K562 (cell line): ENCODE measurements at regions not wholly inside any gene's neighbourhood (a gene's known extent, or its start where the extent isn't known, plus 50 kb on each side); places are given as distances from the start of the nearest gene placed in this dataset.

Source experiments
- ATAC-seq: fragments of 200-7000 bp; cut with Tn5 transposase; 3 replicates; pipeline ENCODE4 v1.9.1; 2020; ENCODE audit warnings: moderate library complexity
- BruUV-seq: library from RNA; stranded (reverse); fragments of 400-500 nt; replicated peaks from 2 replicates; lab custom pipeline; 2021; lab: Mats Ljungman, UMichigan
- CTCF ChIA-PET: fragments of 300-600 bp; formaldehyde crosslinking; extraction: SDS; loops from one replicate; lab custom pipeline; 2021; ENCODE audit warnings: low intra/inter-chr PET ratio; lab: Yijun Ruan, JAX
- POLR2A ChIA-PET: fragments of 300-600, 350-650 bp; sonication (Branson Sonifier 250); formaldehyde crosslinking; extraction: SDS; loops from one replicate; lab custom pipeline; 2021; ENCODE audit warnings: antibody characterized with exemption, inconsistent platforms; lab: Yijun Ruan, JAX
- DNase-seq, 4 experiments: peaks; one replicate each; pipeline versions ENCODE4 v3.0.0 to v3.0.0-alpha.2; 2011 to 2018; ENCODE audit warnings: low spot score in 3 of 4, mixed read lengths in 3 of 4; ENCODE audit errors: extremely low read depth in 1 of 4
- FAIRE-seq: peaks from 2 replicates; lab custom pipeline; 2011; peaks lifted over from hg19 to GRCh38; lab: Jason Lieb, UNC
- H2AFZ ChIP-seq: 2 replicates; pipeline ENCODE4 v1.6.0; 2011; ENCODE audit warnings: low read depth, low read length, control low read depth, inconsistent platforms
- H3K27ac ChIP-seq: fragments of 200-600 bp; 3 replicates; pipeline ENCODE4 v1.8.0; 2011; ENCODE audit warnings: low read depth, mild to moderate bottlenecking, control low read depth, inconsistent platforms, low read length, moderate library complexity, mixed read lengths; ENCODE audit errors: extremely low read depth
- H3K27me3 ChIP-seq, 2 experiments: fragments of 300-600 bp in 1 of 2; 2 replicates in 1 of 2; 3 replicates in 1 of 2; pipeline versions ENCODE4 v1.6.0 to v1.8.0; 2011; ENCODE audit warnings: inconsistent platforms in 2 of 2, low read length in 2 of 2, mild to moderate bottlenecking in 1 of 2, mixed read lengths in 1 of 2, moderate library complexity in 1 of 2; ENCODE audit not compliant: control insufficient read depth in 2 of 2, insufficient read depth in 2 of 2
- H3K36me3 ChIP-seq: fragments of 300-600 bp; 3 replicates; pipeline ENCODE4 v1.8.0; 2011; ENCODE audit warnings: mild to moderate bottlenecking, low read length, inconsistent platforms; ENCODE audit not compliant: control insufficient read depth, insufficient read depth
- H3K4me1 ChIP-seq, 2 experiments: fragments of 200-600 bp in 1 of 2; replicated peaks in 1 of 2; 2 replicates in 1 of 2; 3 replicates in 1 of 2; pipeline versions ENCODE4 v1.5.1 to v1.8.0; 2011; ENCODE audit warnings: inconsistent platforms in 2 of 2, low read length in 2 of 2, mild to moderate bottlenecking in 1 of 2, mixed read lengths in 1 of 2, moderate library complexity in 1 of 2; ENCODE audit not compliant: control insufficient read depth in 2 of 2, insufficient read depth in 2 of 2
- H3K4me2 ChIP-seq: 2 replicates; pipeline ENCODE4 v1.6.1; 2011; ENCODE audit warnings: low read length, control low read depth, inconsistent platforms, mixed read lengths; ENCODE audit not compliant: insufficient read depth
- H3K4me3 ChIP-seq: fragments of 200-600 bp; sonication (generic), shearing (Covaris generic); 2 replicates; pipeline ENCODE4 v1.5.1; 2016; ENCODE audit warnings: control low read depth, inconsistent platforms
- H3K79me2 ChIP-seq: fragments of 200-600 bp; 3 replicates; pipeline ENCODE4 v1.8.0; 2011; ENCODE audit warnings: low read length, inconsistent platforms; ENCODE audit not compliant: control insufficient read depth, insufficient read depth
- H3K9ac ChIP-seq, 2 experiments: 2 replicates each; pipeline versions ENCODE4 v1.6.0 to v1.6.1; 2011; ENCODE audit warnings: low read depth in 2 of 2, low read length in 2 of 2, control low read depth in 1 of 2, inconsistent platforms in 1 of 2, mild to moderate bottlenecking in 1 of 2, mixed read lengths in 1 of 2; ENCODE audit not compliant: insufficient read depth in 1 of 2
- H3K9me1 ChIP-seq: one replicate; pipeline ENCODE4 v1.6.0; 2011; ENCODE audit warnings: inconsistent platforms, mild to moderate bottlenecking, low read length, moderate library complexity; ENCODE audit not compliant: control insufficient read depth, insufficient read depth
- H3K9me3 ChIP-seq: replicated peaks from 2 replicates; pipeline ENCODE4 v1.5.1; 2011; ENCODE audit warnings: low read depth, low read length, inconsistent platforms; ENCODE audit not compliant: control insufficient read depth, insufficient read depth
- H4K20me1 ChIP-seq: replicated peaks from 2 replicates; pipeline ENCODE4 v1.6.1; 2011; ENCODE audit warnings: low read length, inconsistent platforms, mixed read lengths; ENCODE audit not compliant: control insufficient read depth, insufficient read depth
- BRF1 ChIP-seq: IDR thresholded peaks from 3 replicates; pipeline ENCODE4 v1.6.1; 2011; ENCODE audit warnings: borderline replicate concordance, mild to moderate bottlenecking; ENCODE audit not compliant: insufficient read length; ENCODE audit errors: extremely low read depth
- DIDO1 ChIP-seq: fragments of 450-650 bp; IDR thresholded peaks from 2 replicates; pipeline ENCODE4 v1.6.1; 2016; ENCODE audit warnings: low read depth, missing biosample characterization, missing genetic modification characterization
- EHMT2 ChIP-seq: fragments of 450-650 bp; IDR thresholded peaks from 2 replicates; pipeline ENCODE4 v1.6.1; 2018; ENCODE audit warnings: antibody characterized with exemption
- HDAC3 ChIP-seq: fragments of 450-650 bp; IDR thresholded peaks from 2 replicates; pipeline ENCODE4 v1.6.1; 2018; ENCODE audit warnings: borderline replicate concordance, mild to moderate bottlenecking, moderate library complexity; ENCODE audit not compliant: partially characterized antibody
- LCOR ChIP-seq: sonication (generic); formaldehyde crosslinking; IDR thresholded peaks from 2 replicates; pipeline ENCODE4 v1.8.0; 2022; ENCODE audit warnings: mild to moderate bottlenecking, missing genetic modification reagents
- PHTF2 ChIP-seq: fragments of 250-450 bp; sonication (Bioruptor Pico); IDR thresholded peaks from 2 replicates; pipeline ENCODE4 v1.5.0; 2021; ENCODE audit warnings: mild to moderate bottlenecking
- PRMT5 ChIP-seq: sonication (generic); formaldehyde crosslinking; IDR thresholded peaks from 2 replicates; pipeline ENCODE4 v1.5.0; 2020; ENCODE audit warnings: missing genetic modification reagents
- RHOXF2B ChIP-seq: fragments of 250-450 bp; sonication (Bioruptor Pico); conservative IDR thresholded peaks from 2 replicates; pipeline ENCODE4 v1.5.1; 2021
- ZNF121 ChIP-seq: sonication (generic); formaldehyde crosslinking; conservative IDR thresholded peaks from 2 replicates; pipeline ENCODE4 v1.8.0; 2022; ENCODE audit warnings: missing genetic modification reagents
- ZNF175 ChIP-seq: fragments of 200-800 bp; sonication (Bioruptor generic); IDR thresholded peaks from 2 replicates; pipeline ENCODE4 v1.6.1; 2016; ENCODE audit warnings: low read depth, mild to moderate bottlenecking, missing genetic modification characterization, missing compliant biosample characterization
- ZSCAN29 ChIP-seq: fragments of 450-650 bp; IDR thresholded peaks from 2 replicates; pipeline ENCODE4 v1.6.1; 2017
- in situ Hi-C: fragments of 300-500 bp; cut with MboI; formaldehyde crosslinking; loops from 4 replicates; pipeline ENCODE4 v1.15.0; 2018; ENCODE audit warnings: inconsistent platforms, mixed read lengths
- intact Hi-C: fragments of 100-400 bp; cut with micrococcal nuclease; formaldehyde crosslinking; loops from 2 replicates; pipeline ENCODE4 v1.14.2; 2022
- TF ChIP-seq, protein P1 (sequence below): sonication (generic); formaldehyde crosslinking; IDR thresholded peaks from 2 replicates; pipeline ENCODE4 v1.8.0; 2023; ENCODE audit warnings: mild to moderate bottlenecking, missing genetic modification reagents
- TF ChIP-seq, protein P2 (sequence below): fragments of 450-650 bp; IDR thresholded peaks from 2 replicates; pipeline ENCODE4 v1.6.1; 2018; ENCODE audit not compliant: partially characterized antibody
- TF ChIP-seq, protein P3 (sequence below): fragments of 450-650 bp; IDR thresholded peaks from 2 replicates; pipeline ENCODE4 v1.6.1; 2016; ENCODE audit warnings: low read depth, mild to moderate bottlenecking, moderate library complexity
- TF ChIP-seq, protein P4 (sequence below): sonication (generic); formaldehyde crosslinking; IDR thresholded peaks from 2 replicates; pipeline ENCODE4 v1.8.0; 2022; ENCODE audit warnings: mild to moderate bottlenecking, missing genetic modification reagents

DNA sequence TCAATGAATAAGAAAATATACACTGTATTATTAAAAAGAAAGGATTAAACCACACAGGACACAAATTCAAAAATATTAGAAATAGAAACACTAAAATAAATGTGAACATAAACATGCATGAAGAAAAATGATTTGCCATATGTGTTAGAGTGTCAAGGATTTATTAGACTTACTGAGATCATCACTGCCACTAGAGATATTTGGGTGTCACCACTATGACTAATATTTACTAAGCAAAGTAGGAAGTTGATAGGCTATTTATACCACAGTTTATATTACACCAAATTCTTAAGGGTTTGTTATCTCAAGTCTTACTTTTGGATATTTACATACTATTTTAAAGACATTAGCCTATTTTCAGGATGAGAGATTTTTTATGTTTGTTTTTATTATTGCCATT lies 575.0 kb upstream of the SGO1 start:
- no peaks in the 10 kb centered on the region for H3K27me3 ChIP-seq
- no peak for ATAC-seq
- H3K9ac ChIP-seq, result no peak overlapping the region
- no peak overlapping the region for H2AFZ ChIP-seq
- CTCF ChIA-PET, result no interaction called here
- no TSS peak for BruUV-seq
- no peak overlapping the region for H3K4me3 ChIP-seq
- no peaks in the 10 kb centered on the region for H4K20me1 ChIP-seq
- POLR2A ChIA-PET, result no interaction called here
- H3K4me2 ChIP-seq, result no peak overlapping the region
- intact Hi-C loops, result no loop called here
- no peaks in the 10 kb centered on the region for H3K9me1 ChIP-seq
- no peaks in the 10 kb centered on the region for H3K4me1 ChIP-seq
- H3K9me3 ChIP-seq, result no peaks in the 10 kb centered on the region
- no peak for DNase-seq
- no peaks in the 10 kb centered on the region for H3K36me3 ChIP-seq
- in situ Hi-C loops, result no loop called here
- FAIRE-seq, result no peak
- no peak overlapping the region for H3K27ac ChIP-seq
- H3K79me2 ChIP-seq, result no peaks in the 10 kb centered on the region
- TF ChIP-seq ZSCAN29, result no peak
- TF ChIP-seq ZNF175 (CRISPR knock-in tag), result no peak
- TF ChIP-seq PRMT5 (CRISPR knock-in tag), result no peak
- no peak for TF ChIP-seq HDAC3
- TF ChIP-seq, protein P1, sequence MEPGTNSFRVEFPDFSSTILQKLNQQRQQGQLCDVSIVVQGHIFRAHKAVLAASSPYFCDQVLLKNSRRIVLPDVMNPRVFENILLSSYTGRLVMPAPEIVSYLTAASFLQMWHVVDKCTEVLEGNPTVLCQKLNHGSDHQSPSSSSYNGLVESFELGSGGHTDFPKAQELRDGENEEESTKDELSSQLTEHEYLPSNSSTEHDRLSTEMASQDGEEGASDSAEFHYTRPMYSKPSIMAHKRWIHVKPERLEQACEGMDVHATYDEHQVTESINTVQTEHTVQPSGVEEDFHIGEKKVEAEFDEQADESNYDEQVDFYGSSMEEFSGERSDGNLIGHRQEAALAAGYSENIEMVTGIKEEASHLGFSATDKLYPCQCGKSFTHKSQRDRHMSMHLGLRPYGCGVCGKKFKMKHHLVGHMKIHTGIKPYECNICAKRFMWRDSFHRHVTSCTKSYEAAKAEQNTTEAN (CRISPR knock-in tag), result no peak
- no peak for TF ChIP-seq LCOR
- no peak for TF ChIP-seq DIDO1 (tag)
- TF ChIP-seq, protein P2, sequence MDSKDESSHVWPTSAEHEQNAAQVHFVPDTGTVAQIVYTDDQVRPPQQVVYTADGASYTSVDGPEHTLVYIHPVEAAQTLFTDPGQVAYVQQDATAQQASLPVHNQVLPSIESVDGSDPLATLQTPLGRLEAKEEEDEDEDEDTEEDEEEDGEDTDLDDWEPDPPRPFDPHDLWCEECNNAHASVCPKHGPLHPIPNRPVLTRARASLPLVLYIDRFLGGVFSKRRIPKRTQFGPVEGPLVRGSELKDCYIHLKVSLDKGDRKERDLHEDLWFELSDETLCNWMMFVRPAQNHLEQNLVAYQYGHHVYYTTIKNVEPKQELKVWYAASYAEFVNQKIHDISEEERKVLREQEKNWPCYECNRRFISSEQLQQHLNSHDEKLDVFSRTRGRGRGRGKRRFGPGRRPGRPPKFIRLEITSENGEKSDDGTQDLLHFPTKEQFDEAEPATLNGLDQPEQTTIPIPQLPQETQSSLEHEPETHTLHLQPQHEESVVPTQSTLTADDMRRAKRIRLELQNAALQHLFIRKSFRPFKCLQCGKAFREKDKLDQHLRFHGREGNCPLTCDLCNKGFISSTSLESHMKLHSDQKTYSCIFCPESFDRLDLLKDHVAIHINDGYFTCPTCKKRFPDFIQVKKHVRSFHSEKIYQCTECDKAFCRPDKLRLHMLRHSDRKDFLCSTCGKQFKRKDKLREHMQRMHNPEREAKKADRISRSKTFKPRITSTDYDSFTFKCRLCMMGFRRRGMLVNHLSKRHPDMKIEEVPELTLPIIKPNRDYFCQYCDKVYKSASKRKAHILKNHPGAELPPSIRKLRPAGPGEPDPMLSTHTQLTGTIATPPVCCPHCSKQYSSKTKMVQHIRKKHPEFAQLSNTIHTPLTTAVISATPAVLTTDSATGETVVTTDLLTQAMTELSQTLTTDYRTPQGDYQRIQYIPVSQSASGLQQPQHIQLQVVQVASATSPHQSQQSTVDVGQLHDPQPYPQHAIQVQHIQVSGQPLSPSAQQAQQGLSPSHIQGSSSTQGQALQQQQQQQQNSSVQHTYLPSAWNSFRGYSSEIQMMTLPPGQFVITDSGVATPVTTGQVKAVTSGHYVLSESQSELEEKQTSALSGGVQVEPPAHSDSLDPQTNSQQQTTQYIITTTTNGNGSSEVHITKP, result no peak
- TF ChIP-seq, protein P3, sequence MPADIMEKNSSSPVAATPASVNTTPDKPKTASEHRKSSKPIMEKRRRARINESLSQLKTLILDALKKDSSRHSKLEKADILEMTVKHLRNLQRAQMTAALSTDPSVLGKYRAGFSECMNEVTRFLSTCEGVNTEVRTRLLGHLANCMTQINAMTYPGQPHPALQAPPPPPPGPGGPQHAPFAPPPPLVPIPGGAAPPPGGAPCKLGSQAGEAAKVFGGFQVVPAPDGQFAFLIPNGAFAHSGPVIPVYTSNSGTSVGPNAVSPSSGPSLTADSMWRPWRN, result no peak
- no peak for TF ChIP-seq BRF1
- TF ChIP-seq EHMT2, result no peak
- TF ChIP-seq, protein P4, sequence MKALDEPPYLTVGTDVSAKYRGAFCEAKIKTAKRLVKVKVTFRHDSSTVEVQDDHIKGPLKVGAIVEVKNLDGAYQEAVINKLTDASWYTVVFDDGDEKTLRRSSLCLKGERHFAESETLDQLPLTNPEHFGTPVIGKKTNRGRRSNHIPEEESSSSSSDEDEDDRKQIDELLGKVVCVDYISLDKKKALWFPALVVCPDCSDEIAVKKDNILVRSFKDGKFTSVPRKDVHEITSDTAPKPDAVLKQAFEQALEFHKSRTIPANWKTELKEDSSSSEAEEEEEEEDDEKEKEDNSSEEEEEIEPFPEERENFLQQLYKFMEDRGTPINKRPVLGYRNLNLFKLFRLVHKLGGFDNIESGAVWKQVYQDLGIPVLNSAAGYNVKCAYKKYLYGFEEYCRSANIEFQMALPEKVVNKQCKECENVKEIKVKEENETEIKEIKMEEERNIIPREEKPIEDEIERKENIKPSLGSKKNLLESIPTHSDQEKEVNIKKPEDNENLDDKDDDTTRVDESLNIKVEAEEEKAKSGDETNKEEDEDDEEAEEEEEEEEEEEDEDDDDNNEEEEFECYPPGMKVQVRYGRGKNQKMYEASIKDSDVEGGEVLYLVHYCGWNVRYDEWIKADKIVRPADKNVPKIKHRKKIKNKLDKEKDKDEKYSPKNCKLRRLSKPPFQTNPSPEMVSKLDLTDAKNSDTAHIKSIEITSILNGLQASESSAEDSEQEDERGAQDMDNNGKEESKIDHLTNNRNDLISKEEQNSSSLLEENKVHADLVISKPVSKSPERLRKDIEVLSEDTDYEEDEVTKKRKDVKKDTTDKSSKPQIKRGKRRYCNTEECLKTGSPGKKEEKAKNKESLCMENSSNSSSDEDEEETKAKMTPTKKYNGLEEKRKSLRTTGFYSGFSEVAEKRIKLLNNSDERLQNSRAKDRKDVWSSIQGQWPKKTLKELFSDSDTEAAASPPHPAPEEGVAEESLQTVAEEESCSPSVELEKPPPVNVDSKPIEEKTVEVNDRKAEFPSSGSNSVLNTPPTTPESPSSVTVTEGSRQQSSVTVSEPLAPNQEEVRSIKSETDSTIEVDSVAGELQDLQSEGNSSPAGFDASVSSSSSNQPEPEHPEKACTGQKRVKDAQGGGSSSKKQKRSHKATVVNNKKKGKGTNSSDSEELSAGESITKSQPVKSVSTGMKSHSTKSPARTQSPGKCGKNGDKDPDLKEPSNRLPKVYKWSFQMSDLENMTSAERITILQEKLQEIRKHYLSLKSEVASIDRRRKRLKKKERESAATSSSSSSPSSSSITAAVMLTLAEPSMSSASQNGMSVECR (CRISPR knock-in tag), result no peak
- TF ChIP-seq ZNF121 (CRISPR knock-in tag), result no peak
- no peak for TF ChIP-seq PHTF2 (CRISPR knock-in tag)
- no peak for TF ChIP-seq RHOXF2B (CRISPR knock-in tag)
